Spleen (tissue), 7 donors: ENCODE measurements at regions not wholly inside any gene's neighbourhood (a gene's known extent, or its start where the extent isn't known, plus 50 kb on each side); places are given as distances from the start of the nearest gene placed in this dataset.
"Not testable (repeated sequence)": the region's sequence is repeated elsewhere in the genome, so short reads cannot be mapped to it uniquely, and the experiment has no call there.

Experiments used
- POLR2AphosphoS5 ChIP-seq, 3 donors: sonication (generic); formaldehyde crosslinking; IDR thresholded peaks; one replicate each; pipeline ENCODE4 v1.5.1; 2017; ENCODE audit warnings: antibody characterized with exemption in 3 of 3
- TF ChIP-seq, protein P1 (sequence below), 11 experiments: fragments of 200-600 bp in 7 of 11; fragments of 450-650 bp in 4 of 11; sonication (generic) in 4 of 11; IDR thresholded peaks in 8 of 11; conservative IDR thresholded peaks in 3 of 11; 1 replicate in 7 of 11; 2 replicates in 4 of 11; pipeline versions ENCODE4 v1.4.0 to v1.8.0; 2016 to 2021; ENCODE audit warnings: antibody characterized with exemption in 11 of 11, inconsistent platforms in 4 of 11, mild to moderate bottlenecking in 1 of 11
- donor health status: DM: no; HTN: no; CAD: no; lungs with moderate emphysema.
- donor health status: DM: no; HTN: no; CAD: no.
- donor health status: DM: no; HTN: no; CAD: no.

DNA sequence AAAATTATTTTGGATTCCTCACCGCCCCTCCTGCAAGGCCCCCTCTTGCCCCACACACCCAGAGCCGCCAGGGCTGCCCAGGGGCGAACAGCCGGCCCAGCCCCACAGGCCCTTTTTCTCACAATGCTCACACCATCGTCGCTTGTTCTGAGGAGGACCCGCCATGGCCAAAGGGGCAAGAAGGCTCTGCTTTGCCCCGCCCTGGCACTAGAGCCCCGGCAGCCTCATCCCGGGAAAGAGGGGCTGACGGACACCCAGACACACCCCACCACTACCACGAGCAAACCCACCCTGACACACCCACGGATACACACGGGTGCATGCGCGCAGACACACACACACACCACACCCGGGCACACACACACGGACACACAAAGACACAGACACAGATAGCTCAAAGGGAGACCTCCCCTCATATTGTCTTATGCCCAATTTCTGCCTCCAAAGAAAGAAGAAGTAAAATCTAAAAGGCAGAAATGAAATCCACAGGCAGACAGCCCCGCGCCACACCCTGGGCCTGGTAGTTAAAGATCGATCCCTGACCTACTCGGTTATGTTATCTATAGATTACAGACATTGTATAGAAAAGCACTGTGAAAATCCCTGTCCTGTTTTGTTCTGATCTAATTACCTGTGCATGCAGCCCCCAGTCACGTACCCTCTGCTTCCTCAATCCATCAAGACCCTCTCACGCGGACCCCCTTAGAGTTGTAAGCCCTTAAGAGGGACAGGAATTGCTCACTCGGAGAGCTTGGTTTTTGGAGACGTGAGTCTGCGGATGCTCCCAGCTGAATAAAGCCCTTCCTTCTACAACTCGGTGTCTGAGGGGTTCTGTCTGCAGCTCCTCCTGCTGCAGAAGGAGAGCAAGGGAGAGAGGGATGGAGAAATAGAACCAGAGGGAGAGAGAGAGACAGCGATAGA is 1610.9 kb downstream of the SPATA31A7 start:
- TF ChIP-seq, protein P1, sequence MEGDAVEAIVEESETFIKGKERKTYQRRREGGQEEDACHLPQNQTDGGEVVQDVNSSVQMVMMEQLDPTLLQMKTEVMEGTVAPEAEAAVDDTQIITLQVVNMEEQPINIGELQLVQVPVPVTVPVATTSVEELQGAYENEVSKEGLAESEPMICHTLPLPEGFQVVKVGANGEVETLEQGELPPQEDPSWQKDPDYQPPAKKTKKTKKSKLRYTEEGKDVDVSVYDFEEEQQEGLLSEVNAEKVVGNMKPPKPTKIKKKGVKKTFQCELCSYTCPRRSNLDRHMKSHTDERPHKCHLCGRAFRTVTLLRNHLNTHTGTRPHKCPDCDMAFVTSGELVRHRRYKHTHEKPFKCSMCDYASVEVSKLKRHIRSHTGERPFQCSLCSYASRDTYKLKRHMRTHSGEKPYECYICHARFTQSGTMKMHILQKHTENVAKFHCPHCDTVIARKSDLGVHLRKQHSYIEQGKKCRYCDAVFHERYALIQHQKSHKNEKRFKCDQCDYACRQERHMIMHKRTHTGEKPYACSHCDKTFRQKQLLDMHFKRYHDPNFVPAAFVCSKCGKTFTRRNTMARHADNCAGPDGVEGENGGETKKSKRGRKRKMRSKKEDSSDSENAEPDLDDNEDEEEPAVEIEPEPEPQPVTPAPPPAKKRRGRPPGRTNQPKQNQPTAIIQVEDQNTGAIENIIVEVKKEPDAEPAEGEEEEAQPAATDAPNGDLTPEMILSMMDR (IDR thresholded peaks at IDR 0.05 in 8 of 11, conservative IDR thresholded peaks at IDR 0.05 in 3 of 11): not testable (repeated sequence)
- not testable (repeated sequence) for TF ChIP-seq POLR2AphosphoS5 (IDR thresholded peaks at IDR 0.05)
